MM.1S (cell line): ENCODE measurements at regions not wholly inside any gene's neighbourhood (a gene's known extent, or its start where the extent isn't known, plus 50 kb on each side); places are given as distances from the start of the nearest gene placed in this dataset.

Experiments used
- DNase-seq: peaks from one replicate; pipeline ENCODE4 v3.0.0-alpha.2; 2015
- H2AFZ ChIP-seq: fragments of 300-600 bp; sonication (generic); 2 replicates; pipeline ENCODE4 v1.6.0; 2016; ENCODE audit warnings: antibody characterized with exemption, low read length
- H3F3A ChIP-seq: fragments of 300-600 bp; sonication (generic); 2 replicates; pipeline ENCODE4 v1.6.1; 2016; ENCODE audit warnings: mild to moderate bottlenecking, antibody characterized with exemption, low read length, moderate library complexity, mixed read lengths; ENCODE audit not compliant: insufficient read depth
- H3K27ac ChIP-seq: fragments of 300-600 bp; sonication (generic); 2 replicates; pipeline ENCODE4 v1.5.1; 2016; ENCODE audit warnings: mild to moderate bottlenecking, low read length
- H3K27me3 ChIP-seq: fragments of 300-600 bp; sonication (generic); replicated peaks from 2 replicates; pipeline ENCODE4 v1.6.0; 2016; ENCODE audit warnings: low read length; ENCODE audit not compliant: insufficient read depth
- H3K36me3 ChIP-seq: fragments of 300-600 bp; sonication (generic); replicated peaks from 2 replicates; pipeline ENCODE4 v1.6.1; 2016; ENCODE audit warnings: mild to moderate bottlenecking, low read length, mixed read lengths; ENCODE audit not compliant: insufficient read depth
- H3K4me1 ChIP-seq: fragments of 300-600 bp; sonication (generic); 2 replicates; pipeline ENCODE4 v1.6.1; 2016; ENCODE audit warnings: low read length, mixed read lengths
- H3K4me2 ChIP-seq: fragments of 300-600 bp; sonication (generic); 2 replicates; pipeline ENCODE4 v1.6.0; 2016; ENCODE audit warnings: low read depth, low read length
- H3K4me3 ChIP-seq: fragments of 300-600 bp; sonication (generic); 2 replicates; pipeline ENCODE4 v1.5.1; 2016; ENCODE audit warnings: low read length, mixed read lengths
- H3K79me2 ChIP-seq: fragments of 300-600 bp; sonication (generic); 2 replicates; pipeline ENCODE4 v1.6.1; 2016; ENCODE audit warnings: mixed run types, low read length, mixed read lengths
- H3K9ac ChIP-seq: fragments of 300-600 bp; sonication (generic); 2 replicates; pipeline ENCODE4 v1.6.1; 2016; ENCODE audit warnings: low read length, mixed read lengths
- H3K9me2 ChIP-seq: fragments of 300-600 bp; sonication (generic); replicated peaks from 2 replicates; pipeline ENCODE4 v1.6.1; 2016; ENCODE audit warnings: mild to moderate bottlenecking, low read length, mixed read lengths; ENCODE audit not compliant: insufficient read depth
- H3K9me3 ChIP-seq: fragments of 300-600 bp; sonication (generic); replicated peaks from 2 replicates; pipeline ENCODE4 v1.6.1; 2016; ENCODE audit warnings: mild to moderate bottlenecking, low read length, mixed read lengths; ENCODE audit not compliant: insufficient read depth
- H4K20me1 ChIP-seq: fragments of 300-600 bp; sonication (generic); 2 replicates; pipeline ENCODE4 v1.6.1; 2016; ENCODE audit warnings: mild to moderate bottlenecking, low read length, moderate library complexity, mixed read lengths; ENCODE audit not compliant: insufficient read depth
- EZH2 ChIP-seq: fragments of 300-600 bp; sonication (generic); optimal IDR thresholded peaks from 2 replicates; pipeline ENCODE3; 2017; ENCODE audit warnings: low read depth, mild to moderate bottlenecking, antibody characterized with exemption, low read length, mixed read lengths
- EZH2phosphoT487 ChIP-seq: fragments of 300-600 bp; sonication (generic); IDR thresholded peaks from 2 replicates; pipeline ENCODE4 v1.6.1; 2018; ENCODE audit warnings: antibody characterized with exemption, low read length
- TF ChIP-seq, protein P1 (sequence below): fragments of 300-600 bp; sonication (generic); IDR thresholded peaks from 2 replicates; pipeline ENCODE4 v1.5.1; 2016; ENCODE audit warnings: antibody characterized with exemption, low read length, mixed read lengths

DNA sequence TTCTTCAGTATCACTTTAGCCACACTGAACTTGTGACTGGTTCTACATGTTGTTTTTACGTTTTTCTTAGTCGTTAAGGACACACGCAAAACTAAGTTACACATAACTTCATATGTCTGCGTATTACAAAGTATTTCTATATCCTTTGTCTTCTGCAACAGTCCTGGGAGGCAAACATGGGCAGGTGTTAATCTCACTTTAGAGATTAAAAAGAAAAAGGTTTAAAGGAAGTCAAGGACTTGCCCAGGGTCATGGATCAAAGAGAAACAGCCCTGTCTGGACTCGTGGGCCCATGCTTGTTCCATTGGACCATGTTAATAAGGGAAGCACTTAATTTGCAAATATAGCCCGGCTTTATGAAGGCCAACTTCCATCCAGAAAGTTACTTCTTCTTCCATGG, 98.6 kb upstream of the LPP start:
- no peaks in the 10 kb centered on the region for H3K9me3 ChIP-seq
- no peaks in the 10 kb centered on the region for H3K9me2 ChIP-seq
- H3K79me2 ChIP-seq, result no peaks in the 10 kb centered on the region
- no peak overlapping the region for H3K4me2 ChIP-seq
- no peaks in the 10 kb centered on the region for H3K27me3 ChIP-seq
- H2AFZ ChIP-seq, result no peak overlapping the region
- TF ChIP-seq EZH2phosphoT487 (no peak), EZH2 (no peak)
- TF ChIP-seq, protein P1, sequence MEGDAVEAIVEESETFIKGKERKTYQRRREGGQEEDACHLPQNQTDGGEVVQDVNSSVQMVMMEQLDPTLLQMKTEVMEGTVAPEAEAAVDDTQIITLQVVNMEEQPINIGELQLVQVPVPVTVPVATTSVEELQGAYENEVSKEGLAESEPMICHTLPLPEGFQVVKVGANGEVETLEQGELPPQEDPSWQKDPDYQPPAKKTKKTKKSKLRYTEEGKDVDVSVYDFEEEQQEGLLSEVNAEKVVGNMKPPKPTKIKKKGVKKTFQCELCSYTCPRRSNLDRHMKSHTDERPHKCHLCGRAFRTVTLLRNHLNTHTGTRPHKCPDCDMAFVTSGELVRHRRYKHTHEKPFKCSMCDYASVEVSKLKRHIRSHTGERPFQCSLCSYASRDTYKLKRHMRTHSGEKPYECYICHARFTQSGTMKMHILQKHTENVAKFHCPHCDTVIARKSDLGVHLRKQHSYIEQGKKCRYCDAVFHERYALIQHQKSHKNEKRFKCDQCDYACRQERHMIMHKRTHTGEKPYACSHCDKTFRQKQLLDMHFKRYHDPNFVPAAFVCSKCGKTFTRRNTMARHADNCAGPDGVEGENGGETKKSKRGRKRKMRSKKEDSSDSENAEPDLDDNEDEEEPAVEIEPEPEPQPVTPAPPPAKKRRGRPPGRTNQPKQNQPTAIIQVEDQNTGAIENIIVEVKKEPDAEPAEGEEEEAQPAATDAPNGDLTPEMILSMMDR, result no peak
- no peak overlapping the region for H3K9ac ChIP-seq
- no peak for DNase-seq
- H3K36me3 ChIP-seq, result no peaks in the 10 kb centered on the region
- H3F3A ChIP-seq, result no peaks in the 10 kb centered on the region
- H3K4me3 ChIP-seq, result no peak overlapping the region
- no peaks in the 10 kb centered on the region for H3K4me1 ChIP-seq
- no peaks in the 10 kb centered on the region for H4K20me1 ChIP-seq
- H3K27ac ChIP-seq, result no peak overlapping the region

DNA sequence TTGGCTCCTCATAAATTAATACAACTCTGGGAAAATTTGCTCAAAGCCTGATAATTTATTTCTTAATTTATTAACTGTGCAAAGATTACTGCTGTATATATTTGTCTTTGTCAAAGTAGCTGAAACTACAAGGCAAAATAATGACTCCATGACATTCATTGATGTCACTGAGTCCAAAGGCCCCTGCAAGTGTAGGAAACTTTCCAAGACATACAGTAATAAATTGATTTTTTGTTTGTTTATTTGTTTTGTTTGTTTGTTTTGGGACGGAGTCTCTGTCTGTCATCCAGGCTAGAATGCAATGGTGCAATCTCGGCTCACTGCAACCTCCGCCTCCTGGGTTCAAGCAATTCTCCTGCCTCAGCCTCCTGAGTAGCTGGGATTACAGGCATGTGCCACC, 96.8 kb upstream of the LPP start:
- Histone ChIP-seq H2AFZ (no peak overlapping the region), H3K9me2 (no peaks in the 10 kb centered on the region), H3K4me3 (no peak overlapping the region), H3K9ac (no peak overlapping the region), H3K4me2 (no peak overlapping the region), H3K9me3 (no peaks in the 10 kb centered on the region), H3K27ac (no peak overlapping the region), H3F3A (no peaks in the 10 kb centered on the region), H3K4me1 (no peaks in the 10 kb centered on the region), H3K36me3 (no peaks in the 10 kb centered on the region), H3K27me3 (no peaks in the 10 kb centered on the region), H3K79me2 (no peaks in the 10 kb centered on the region), H4K20me1 (no peaks in the 10 kb centered on the region)
- TF ChIP-seq, protein P1, result no peak
- TF ChIP-seq EZH2 (no peak), EZH2phosphoT487 (no peak)
- no peak for DNase-seq

DNA sequence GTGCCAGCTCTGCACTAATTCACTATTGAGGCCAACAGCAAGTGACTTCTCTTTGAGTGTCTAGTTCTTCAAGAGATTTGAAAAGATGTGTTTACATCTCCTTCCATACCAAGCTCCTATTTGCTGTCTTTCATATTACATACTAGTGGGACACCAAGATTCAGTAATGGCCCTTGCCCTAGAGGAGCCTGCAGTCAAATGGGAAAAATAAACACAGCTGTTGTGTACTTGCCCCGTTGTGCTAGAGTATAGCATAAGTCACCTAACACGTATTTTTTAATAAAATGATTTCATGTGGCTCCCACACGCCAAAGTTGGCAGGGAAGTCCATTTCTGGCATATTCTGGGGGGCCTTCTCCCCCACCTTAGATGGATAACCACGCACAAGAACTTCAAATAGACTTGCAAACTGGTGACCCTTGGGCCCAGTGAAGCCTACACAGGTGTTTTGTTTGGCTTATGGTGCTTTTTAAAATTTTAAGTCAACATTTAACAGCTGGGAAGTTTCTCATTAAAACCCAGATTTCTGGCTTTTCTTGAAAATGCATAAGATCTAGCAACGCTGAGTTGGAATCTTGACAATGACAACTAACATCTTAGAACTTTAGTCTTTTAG, 95.3 kb upstream of the LPP start:
- TF ChIP-seq EZH2, result no peak

DNA sequence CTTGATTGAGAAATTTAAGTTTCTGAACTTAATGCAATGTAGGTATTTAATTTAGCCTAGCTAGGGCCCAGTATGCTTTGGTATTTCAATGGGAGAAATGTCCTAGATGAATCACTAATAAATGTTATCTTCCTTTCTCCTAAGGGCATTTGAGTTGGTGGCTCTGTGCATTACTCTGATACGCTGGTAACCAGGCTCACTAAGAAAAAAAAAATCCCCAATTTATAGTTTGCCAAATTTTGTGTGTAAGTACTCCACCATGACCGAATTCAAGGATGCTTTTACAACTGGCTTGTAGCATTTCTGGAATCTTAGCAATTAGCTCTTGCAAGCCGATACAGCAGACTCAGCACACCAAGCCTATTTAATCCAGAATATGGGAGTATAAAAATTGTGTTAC, 94.6 kb upstream of the LPP start:
- H4K20me1 ChIP-seq, result no peaks in the 10 kb centered on the region
- H3K4me3 ChIP-seq, result no peak overlapping the region
- no peaks in the 10 kb centered on the region for H3K27me3 ChIP-seq
- H3K79me2 ChIP-seq, result no peaks in the 10 kb centered on the region
- no peaks in the 10 kb centered on the region for H3F3A ChIP-seq
- no peak overlapping the region for H2AFZ ChIP-seq
- no peak for DNase-seq
- H3K9me3 ChIP-seq, result no peaks in the 10 kb centered on the region
- no peaks in the 10 kb centered on the region for H3K9me2 ChIP-seq
- no peaks in the 10 kb centered on the region for H3K4me1 ChIP-seq
- H3K9ac ChIP-seq, result no peak overlapping the region
- no peak overlapping the region for H3K27ac ChIP-seq
- no peak overlapping the region for H3K4me2 ChIP-seq
- H3K36me3 ChIP-seq, result no peaks in the 10 kb centered on the region
- TF ChIP-seq EZH2phosphoT487 (no peak), EZH2 (no peak)
- TF ChIP-seq, protein P1, result no peak

More for the DNA sequence above, 95.3 kb upstream of the LPP start:
- Histone ChIP-seq H3K27me3 (no peaks in the 10 kb centered on the region), H3K4me2 (no peak overlapping the region), H3K27ac (no peak overlapping the region), H4K20me1 (no peaks in the 10 kb centered on the region), H3K9ac (no peak overlapping the region), H3K36me3 (no peaks in the 10 kb centered on the region), H3K79me2 (no peaks in the 10 kb centered on the region), H3K9me2 (no peaks in the 10 kb centered on the region), H3K4me1 (no peaks in the 10 kb centered on the region), H2AFZ (no peak overlapping the region), H3K9me3 (no peaks in the 10 kb centered on the region), H3F3A (no peaks in the 10 kb centered on the region), H3K4me3 (no peak overlapping the region)
- no peak for DNase-seq
